Activated CD4-positive, alpha-beta T cell treated with anti-CD3 and anti-CD28 coated beads for 48 hours (primary cell): ENCODE measurements at regions not wholly inside any gene's neighbourhood (a gene's known extent, or its start where the extent isn't known, plus 50 kb on each side); places are given as distances from the start of the nearest gene placed in this dataset.

Source experiments
- DNase-seq: peaks from one replicate; pipeline ENCODE4 v3.0.0-alpha.2; 2020

- DNase-seq = no peak
Observed at GRCh38 chr11:80532633-80533232, 1091.9 kb upstream of the TENM4 start.

GRCh38 chr11:80529726-80530125, 1088.9 kb upstream of the TENM4 start:
- DNase-seq = no peak

GRCh38 chr11:80525663-80526405, 1085.0 kb upstream of the TENM4 start:
- DNase-seq = no peak

GRCh38 chr11:80524349-80524748, 1083.5 kb upstream of the TENM4 start:
- DNase-seq = no peak

- DNase-seq = no peak
Observed at GRCh38 chr11:80523057-80523456, 1082.2 kb upstream of the TENM4 start.

GRCh38 chr11:80521592-80521991, 1080.8 kb upstream of the TENM4 start:
- DNase-seq = no peak

GRCh38 chr11:80520507-80520887, 1079.7 kb upstream of the TENM4 start:
- DNase-seq = no peak

GRCh38 chr11:80519596-80520506, 1079.0 kb upstream of the TENM4 start:
- no peak for DNase-seq

- DNase-seq = no peak
Observed at GRCh38 chr11:80517701-80518100, 1076.9 kb upstream of the TENM4 start.

GRCh38 chr11:80515097-80515496, 1074.3 kb upstream of the TENM4 start:
- DNase-seq = no peak

GRCh38 chr11:80512491-80512890, 1071.7 kb upstream of the TENM4 start:
- DNase-seq = no peak

- no peak for DNase-seq
Observed at GRCh38 chr11:80505771-80506170, 1064.9 kb upstream of the TENM4 start.

GRCh38 chr11:80503990-80504389, 1063.2 kb upstream of the TENM4 start:
- no peak for DNase-seq

GRCh38 chr11:80502511-80502910, 1061.7 kb upstream of the TENM4 start:
- DNase-seq = no peak

- no peak for DNase-seq
Observed at GRCh38 chr11:80495116-80495515, 1054.3 kb upstream of the TENM4 start.

GRCh38 chr11:80487952-80488351, 1047.1 kb upstream of the TENM4 start:
- no peak for DNase-seq

GRCh38 chr11:80486678-80487077, 1045.8 kb upstream of the TENM4 start:
- DNase-seq = no peak

GRCh38 chr11:80477178-80477577, 1036.3 kb upstream of the TENM4 start:
- no peak for DNase-seq

GRCh38 chr11:80473562-80473961, 1032.7 kb upstream of the TENM4 start:
- no peak for DNase-seq

- no peak for DNase-seq
Observed at GRCh38 chr11:80469871-80470270, 1029.0 kb upstream of the TENM4 start.

- DNase-seq = no peak
Observed at GRCh38 chr11:80466570-80466969, 1025.7 kb upstream of the TENM4 start.

- no peak for DNase-seq
Observed at GRCh38 chr11:80462211-80462610, 1021.4 kb upstream of the TENM4 start.

GRCh38 chr11:80458376-80458775, 1017.5 kb upstream of the TENM4 start:
- DNase-seq = no peak

- DNase-seq = no peak
Observed at GRCh38 chr11:80457823-80458222, 1017.0 kb upstream of the TENM4 start.
